D721Med (cell line): ENCODE measurements at regions not wholly inside any gene's neighbourhood (a gene's known extent, or its start where the extent isn't known, plus 50 kb on each side); places are given as distances from the start of the nearest gene placed in this dataset.

ENCODE experiments used
- DNase-seq: peaks from one replicate; pipeline ENCODE4 v3.0.0; 2011; ENCODE audit warnings: low spot score; ENCODE audit not compliant: insufficient read length
- FAIRE-seq: peaks from 2 replicates; lab custom pipeline; 2011; peaks lifted over from hg19 to GRCh38; lab: Jason Lieb, UNC
- TF ChIP-seq, protein P1 (sequence below): IDR thresholded peaks from 2 replicates; pipeline ENCODE4 v1.5.1; 2012; ENCODE audit warnings: mild to moderate bottlenecking, control low read depth; ENCODE audit not compliant: insufficient read depth; ENCODE audit errors: missing control alignments

DNA sequence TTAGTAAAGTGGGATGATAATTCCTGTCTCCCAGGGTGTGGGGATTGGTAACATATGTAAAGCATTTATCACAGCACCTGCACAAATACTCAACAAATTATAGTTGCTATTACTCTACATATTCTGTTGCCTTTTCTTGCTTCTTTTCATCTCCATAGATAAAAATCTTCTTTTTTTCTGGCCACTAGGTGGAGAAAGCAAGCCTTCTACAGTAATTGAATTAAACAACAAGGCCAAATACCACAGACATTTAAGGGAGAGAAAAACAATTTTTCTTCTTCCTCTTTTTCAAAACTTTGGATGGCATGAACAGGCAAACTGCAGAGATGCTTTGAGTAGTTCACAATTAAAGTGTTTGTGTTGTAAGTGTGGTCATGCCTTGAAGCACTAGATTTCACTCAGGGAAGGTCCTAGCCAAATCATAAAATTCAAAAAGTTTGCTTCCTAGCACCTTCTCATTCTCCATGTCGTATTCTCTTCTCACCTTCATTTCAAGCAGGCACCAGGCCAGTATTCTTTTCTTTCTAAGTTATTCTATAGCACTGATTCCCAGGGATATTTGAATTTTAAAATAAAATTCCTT is 493.4 kb upstream of the TGFBR2 start:
- TF ChIP-seq, protein P1, sequence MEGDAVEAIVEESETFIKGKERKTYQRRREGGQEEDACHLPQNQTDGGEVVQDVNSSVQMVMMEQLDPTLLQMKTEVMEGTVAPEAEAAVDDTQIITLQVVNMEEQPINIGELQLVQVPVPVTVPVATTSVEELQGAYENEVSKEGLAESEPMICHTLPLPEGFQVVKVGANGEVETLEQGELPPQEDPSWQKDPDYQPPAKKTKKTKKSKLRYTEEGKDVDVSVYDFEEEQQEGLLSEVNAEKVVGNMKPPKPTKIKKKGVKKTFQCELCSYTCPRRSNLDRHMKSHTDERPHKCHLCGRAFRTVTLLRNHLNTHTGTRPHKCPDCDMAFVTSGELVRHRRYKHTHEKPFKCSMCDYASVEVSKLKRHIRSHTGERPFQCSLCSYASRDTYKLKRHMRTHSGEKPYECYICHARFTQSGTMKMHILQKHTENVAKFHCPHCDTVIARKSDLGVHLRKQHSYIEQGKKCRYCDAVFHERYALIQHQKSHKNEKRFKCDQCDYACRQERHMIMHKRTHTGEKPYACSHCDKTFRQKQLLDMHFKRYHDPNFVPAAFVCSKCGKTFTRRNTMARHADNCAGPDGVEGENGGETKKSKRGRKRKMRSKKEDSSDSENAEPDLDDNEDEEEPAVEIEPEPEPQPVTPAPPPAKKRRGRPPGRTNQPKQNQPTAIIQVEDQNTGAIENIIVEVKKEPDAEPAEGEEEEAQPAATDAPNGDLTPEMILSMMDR, result peak; percentile 62
- DNase-seq (no peak), FAIRE-seq (peak; percentile 94)

DNA sequence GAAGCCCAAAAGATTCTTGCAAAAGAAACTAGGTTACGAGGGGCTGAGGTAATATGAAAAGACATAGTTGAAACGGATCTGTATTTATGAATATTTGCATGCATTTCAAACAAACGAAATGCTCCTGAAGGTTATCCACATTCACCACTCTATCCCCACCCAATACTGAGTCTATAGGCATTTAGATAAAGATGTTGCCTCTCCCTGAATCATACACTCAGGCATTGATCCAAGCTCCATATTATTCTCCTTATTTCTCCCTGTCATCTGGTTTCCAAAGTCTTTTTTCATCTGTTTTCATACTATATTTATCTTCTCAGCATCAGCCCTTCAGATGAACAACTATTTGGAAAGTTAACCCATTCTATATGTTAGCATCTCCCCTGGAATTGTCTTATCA is 492.5 kb upstream of the TGFBR2 start:
- TF ChIP-seq, protein P1, result no peak
- FAIRE-seq, result no peak
- DNase-seq, result no peak

DNA sequence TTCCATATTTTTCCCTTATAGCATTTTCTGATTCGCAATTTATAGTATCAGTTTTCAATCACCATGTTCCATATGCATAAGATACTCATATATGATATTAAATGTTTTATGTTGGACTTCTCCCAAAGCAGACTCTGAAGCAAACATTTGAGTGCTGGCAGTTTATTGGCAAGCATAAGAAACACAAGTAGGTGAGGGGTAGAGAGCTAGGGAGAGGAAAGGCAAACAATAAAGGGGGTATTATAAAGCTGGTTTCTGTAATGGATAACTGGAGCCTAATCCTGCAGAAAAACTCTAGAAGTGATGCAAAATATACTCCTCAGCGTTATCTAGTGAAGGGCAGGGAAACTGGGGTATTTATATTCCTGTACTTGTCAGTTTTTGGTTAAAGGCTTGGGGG is 491.5 kb upstream of the TGFBR2 start:
- FAIRE-seq (no peak), DNase-seq (no peak)
- TF ChIP-seq, protein P1, result no peak

DNA sequence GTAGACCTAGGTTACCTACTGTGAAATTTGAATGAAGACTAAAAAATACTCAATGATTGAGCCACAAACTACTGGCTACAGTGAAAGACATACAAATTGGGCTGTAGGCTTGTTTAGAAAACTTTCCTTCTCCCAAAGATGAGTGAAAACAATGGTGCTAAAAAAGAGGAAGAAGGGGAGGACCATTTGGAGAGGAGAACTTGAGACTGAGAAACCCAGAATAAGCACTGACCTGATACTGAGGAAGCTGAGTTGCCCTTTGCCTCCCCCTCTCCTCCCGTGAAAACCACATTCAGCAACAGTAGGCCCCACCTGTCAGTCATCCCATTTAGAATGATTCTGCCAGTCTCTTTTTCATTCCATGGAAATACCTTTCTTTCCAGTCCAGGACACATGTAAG is 484.0 kb upstream of the TGFBR2 start:
- FAIRE-seq, result no peak

DNA sequence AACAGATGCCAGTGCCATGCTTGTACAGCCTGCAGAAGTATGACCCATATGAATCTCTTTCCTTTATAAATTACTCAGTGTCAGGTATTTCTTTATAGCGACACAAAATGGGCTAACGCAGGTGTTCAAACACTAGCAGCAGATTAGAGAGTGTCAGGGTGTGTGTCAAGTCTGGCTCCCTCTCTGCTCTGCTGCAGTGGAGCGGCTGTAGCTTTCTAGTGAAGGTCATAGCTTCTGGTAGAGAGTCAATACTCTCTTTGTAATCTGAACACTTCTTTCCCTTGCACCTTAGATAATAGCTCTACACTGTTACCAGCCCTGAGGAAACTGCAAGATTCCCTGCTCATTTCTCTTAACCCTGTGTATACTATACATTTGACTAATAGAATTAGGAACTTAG is 483.2 kb upstream of the TGFBR2 start:
- FAIRE-seq (no peak), DNase-seq (no peak)
- TF ChIP-seq, protein P1, result no peak

More for the DNA sequence above, 484.0 kb upstream of the TGFBR2 start:
- TF ChIP-seq, protein P1, result no peak
- DNase-seq, result no peak

DNA sequence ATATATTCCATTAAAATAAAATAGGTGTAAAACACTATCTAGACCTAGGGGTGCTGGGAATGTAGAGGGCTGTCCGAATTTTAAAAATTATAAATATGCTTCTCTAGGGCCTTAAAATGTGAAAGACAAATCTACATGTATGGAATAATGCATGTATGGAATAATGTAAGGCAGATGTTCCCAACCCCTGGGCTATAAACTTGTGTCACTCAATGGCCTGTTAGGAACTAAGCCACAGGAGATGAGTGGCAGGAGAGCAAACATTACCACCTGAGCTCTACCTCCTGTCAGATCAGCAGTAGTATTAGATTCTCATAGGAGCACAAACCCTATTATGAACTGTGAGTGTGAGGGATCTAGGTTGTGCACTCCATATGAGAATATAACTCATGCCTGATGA is 482.6 kb upstream of the TGFBR2 start:
- TF ChIP-seq, protein P1, result no peak
- FAIRE-seq (no peak), DNase-seq (no peak)

DNA sequence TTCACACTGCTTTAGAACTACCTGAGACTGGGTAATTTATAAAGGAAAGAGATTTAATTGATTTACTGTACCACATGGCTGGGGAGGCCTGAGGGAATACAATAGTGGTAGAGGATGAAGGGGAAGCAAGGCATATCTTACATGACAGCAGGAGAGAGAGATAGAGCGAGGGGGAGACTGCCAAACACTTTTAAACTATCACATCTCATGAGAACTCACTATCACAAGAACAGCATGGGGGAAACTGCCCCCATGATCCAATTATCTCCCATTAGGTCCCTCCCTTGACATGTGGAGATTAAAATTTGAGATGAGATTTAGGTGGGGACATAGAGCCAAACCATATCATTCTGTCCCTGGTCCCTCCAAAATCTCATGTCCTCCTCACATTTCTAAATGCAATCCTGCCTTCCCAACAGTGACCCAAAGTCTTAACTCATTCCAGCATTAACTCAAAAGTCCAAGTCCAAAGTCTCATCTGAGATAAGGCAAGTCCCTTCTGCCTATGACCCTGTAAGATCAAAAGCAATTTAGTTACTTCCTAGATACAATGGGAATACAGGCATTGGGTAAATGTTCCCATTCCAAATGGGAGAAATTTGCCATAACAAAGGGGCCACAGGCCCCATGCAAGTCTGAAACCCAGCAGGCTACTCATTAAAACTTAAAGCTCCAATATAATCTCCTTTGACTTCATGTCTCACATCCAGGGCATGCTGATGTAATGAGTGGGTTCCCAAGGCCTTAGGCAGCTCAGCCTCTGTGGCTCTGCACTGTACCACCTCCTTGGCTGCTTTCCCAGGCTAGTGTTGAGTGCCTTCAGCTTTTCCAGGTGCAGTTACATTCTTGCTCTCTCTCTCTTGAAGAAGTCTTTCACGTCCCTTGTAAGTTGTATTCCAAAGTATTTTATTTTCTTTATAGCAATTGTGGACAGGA is 481.7 kb upstream of the TGFBR2 start:
- TF ChIP-seq, protein P1, result no peak
- DNase-seq, result no peak
- FAIRE-seq, result no peak
